ENCODE measurements at regions not wholly inside any gene's neighbourhood (a gene's known extent, or its start where the extent isn't known, plus 50 kb on each side); places are given as distances from the start of the nearest gene placed in this dataset.

DNA sequence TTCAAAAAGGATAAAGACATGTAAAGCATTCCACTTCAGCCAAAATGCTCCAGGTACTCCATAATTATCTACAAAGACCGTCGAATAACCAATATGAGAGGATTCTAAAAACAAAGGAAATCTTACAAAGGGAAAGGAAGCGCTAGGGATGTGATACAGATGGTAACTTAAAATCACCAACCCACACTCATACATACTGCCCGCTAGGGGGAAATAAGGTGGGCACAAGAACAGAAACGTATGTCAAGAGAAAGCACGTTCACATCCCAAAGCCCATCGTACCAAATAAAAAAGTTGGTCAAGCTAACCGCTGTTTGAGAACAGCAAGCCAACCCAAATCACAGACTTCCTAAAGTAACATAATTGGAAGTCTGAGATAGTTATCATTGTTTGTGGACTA is 429.4 kb downstream of the SHQ1 start:
- H3K4me3 ChIP-seq: no peak overlapping the region
- H3K9me3 ChIP-seq: peaks cover 11% of the 10 kb centered on the region; the same call in 1 of the 3 replicates
- no peak overlapping the region for H3K4me2 ChIP-seq
- no peak for DNase-seq (ENCODE audit: low read depth in 1 of 2, low spot score in 1 of 2)
- FAIRE-seq: no peak
- POLR2A ChIA-PET: no interaction called here
- no peak overlapping the region for H3K27ac ChIP-seq
- CTCF ChIA-PET: interaction anchor here (1.5 kb wide), 1 partner anchor 11 kb away, joined by 6 read pairs; no protein-coding TSS in a partner anchor
- no peak for ATAC-seq
- no peak for TF ChIP-seq RFX5 (IDR thresholded peaks at IDR 0.05)
- TF ChIP-seq ZNF302 (CRISPR knock-in tag; IDR thresholded peaks at IDR 0.05): no peak
- WGBS (ENCODE audit: missing lambda C conversion rate): 96% methylated on average over 8 of the region's 8 CpGs
- H3K4me1 ChIP-seq: peaks cover 5% of the 10 kb centered on the region; the same call in 1 of the 3 replicates

GRCh38 chr3:72418244-72418643 is 430.0 kb downstream of the SHQ1 start:
- Histone ChIP-seq H3K4me1 (peaks cover 5% of the 10 kb centered on the region; the same call in 1 of the 3 replicates), H3K27ac (no peak overlapping the region), H3K4me3 (no peak overlapping the region), H3K4me2 (no peak overlapping the region), H3K9me3 (peaks cover 11% of the 10 kb centered on the region; the same call in 1 of the 3 replicates)
- DNase-seq (ENCODE audit: low read depth in 1 of 2, low spot score in 1 of 2): no peak
- FAIRE-seq: no peak
- POLR2A ChIA-PET: no interaction called here
- no peak for TF ChIP-seq ZFP36 (IDR thresholded peaks at IDR 0.05; ENCODE audit: borderline replicate concordance, partially characterized antibody)
- TF ChIP-seq SMC3 (IDR thresholded peaks at IDR 0.05): no peak
- no peak for TF ChIP-seq NR3C1 (IDR thresholded peaks at IDR 0.05)
- no peak for TF ChIP-seq HES2 (IDR thresholded peaks at IDR 0.05)
- TF ChIP-seq FOSL2 (IDR thresholded peaks at IDR 0.05): no peak
- TF ChIP-seq FOSL2 (CRISPR knock-in tag; IDR thresholded peaks at IDR 0.05): peak; percentile 69
- TF ChIP-seq MYC (IDR thresholded peaks at IDR 0.05; ENCODE audit: borderline replicate concordance, low read length): no peak
- peak; percentile 46 for TF ChIP-seq MAFK (IDR thresholded peaks at IDR 0.05; ENCODE audit: partially characterized antibody)
- no peak for TF ChIP-seq RARB (CRISPR knock-in tag; IDR thresholded peaks at IDR 0.05)
- TF ChIP-seq E2F6 (IDR thresholded peaks at IDR 0.05; ENCODE audit: borderline replicate concordance, low read depth): no peak
- TF ChIP-seq ESRRA (IDR thresholded peaks at IDR 0.05; ENCODE audit: borderline replicate concordance, low read length): no peak
- ATAC-seq: no peak
- CTCF ChIA-PET: no interaction called here

GRCh38 chr3:72414481-72415016 is 433.7 kb downstream of the SHQ1 start:
- H3K4me2 ChIP-seq: no peak overlapping the region
- POLR2A ChIA-PET: no interaction called here
- CTCF ChIA-PET: no interaction called here
- no peak for TF ChIP-seq GATA3 (IDR thresholded peaks at IDR 0.05; ENCODE audit: borderline replicate concordance)
- TF ChIP-seq EHF (CRISPR knock-in tag; IDR thresholded peaks at IDR 0.05): no peak
- TF ChIP-seq MAFK (IDR thresholded peaks at IDR 0.05; ENCODE audit: partially characterized antibody): no peak
- no peak for TF ChIP-seq HOXB5 (CRISPR knock-in tag; IDR thresholded peaks at IDR 0.05)
- TF ChIP-seq NPAS2 (CRISPR knock-in tag; IDR thresholded peaks at IDR 0.05; ENCODE audit: borderline replicate concordance): no peak
- no peak for TF ChIP-seq KDM1A (IDR thresholded peaks at IDR 0.05; ENCODE audit: low read depth)
- TF ChIP-seq ZSCAN20 (CRISPR knock-in tag; IDR thresholded peaks at IDR 0.05): no peak
- no peak for TF ChIP-seq ELK1 (IDR thresholded peaks at IDR 0.05; ENCODE audit: low read depth, low read length)
- no peak for TF ChIP-seq CBX8 (IDR thresholded peaks at IDR 0.05)
- TF ChIP-seq FOSB (CRISPR knock-in tag; IDR thresholded peaks at IDR 0.05): no peak
- TF ChIP-seq ZNF302 (CRISPR knock-in tag; IDR thresholded peaks at IDR 0.05): no peak
- no peak for TF ChIP-seq EHMT2 (IDR thresholded peaks at IDR 0.05; ENCODE audit: low read depth)
- TF ChIP-seq RCOR1 (IDR thresholded peaks at IDR 0.05; ENCODE audit: low read depth, low read length): no peak
- no peak overlapping the region for H3K4me3 ChIP-seq
- no peaks in the 10 kb centered on the region for H3K9me3 ChIP-seq
- 63% methylated on average over 3 of the region's 3 CpGs for WGBS (ENCODE audit: missing lambda C conversion rate)
- no peak for ATAC-seq
- FAIRE-seq: no peak
- H3K4me1 ChIP-seq: peaks cover 20% of the 10 kb centered on the region
- no peak overlapping the region for H3K27ac ChIP-seq
- DNase-seq (ENCODE audit: low read depth in 1 of 2, low spot score in 1 of 2): no peak
